ENCODE measurements at regions not wholly inside any gene's neighbourhood (a gene's known extent, or its start where the extent isn't known, plus 50 kb on each side); places are given as distances from the start of the nearest gene placed in this dataset.
"Not testable (repeated sequence)": the region's sequence is repeated elsewhere in the genome, so short reads cannot be mapped to it uniquely, and the experiment has no call there.

- no peak for DNase-seq
These were observed 306.1 kb upstream of the ZNF608 start for GRCh38 chr5:125052584-125052983.

GRCh38 chr5:125053179-125053578 lies 306.7 kb upstream of the ZNF608 start:
- no peak for DNase-seq

GRCh38 chr5:125054146-125054545 lies 307.7 kb upstream of the ZNF608 start:
- DNase-seq: no peak

- no peak for DNase-seq
These were observed 310.4 kb upstream of the ZNF608 start for GRCh38 chr5:125056671-125057485.

GRCh38 chr5:125057912-125058826 lies 311.7 kb upstream of the ZNF608 start:
- no peak for DNase-seq

GRCh38 chr5:125059255-125060002 lies 313.0 kb upstream of the ZNF608 start:
- DNase-seq: no peak

GRCh38 chr5:125061726-125062125 lies 315.3 kb upstream of the ZNF608 start:
- DNase-seq: no peak

GRCh38 chr5:125064621-125065438 lies 318.4 kb upstream of the ZNF608 start:
- DNase-seq: no peak

- no peak for DNase-seq
These were observed 319.3 kb upstream of the ZNF608 start for GRCh38 chr5:125065741-125066140.

- DNase-seq: no peak
These were observed 324.5 kb upstream of the ZNF608 start for GRCh38 chr5:125070961-125071360.

- DNase-seq: no peak
These were observed 326.7 kb upstream of the ZNF608 start for GRCh38 chr5:125073090-125073489.

GRCh38 chr5:125075567-125075966 lies 329.1 kb upstream of the ZNF608 start:
- no peak for DNase-seq

- not testable (repeated sequence) for DNase-seq
These were observed 332.6 kb upstream of the ZNF608 start for GRCh38 chr5:125079028-125079427.

- no peak for DNase-seq
These were observed 334.7 kb upstream of the ZNF608 start for GRCh38 chr5:125081101-125081500.

- DNase-seq: no peak
These were observed 337.5 kb upstream of the ZNF608 start for GRCh38 chr5:125083981-125084380.

- DNase-seq: no peak
These were observed 339.5 kb upstream of the ZNF608 start for GRCh38 chr5:125085797-125086505.

- DNase-seq: no peak
These were observed 342.2 kb upstream of the ZNF608 start for GRCh38 chr5:125088522-125089105.

GRCh38 chr5:125092138-125092537 lies 345.7 kb upstream of the ZNF608 start:
- not testable (repeated sequence) for DNase-seq

GRCh38 chr5:125093776-125094175 lies 347.3 kb upstream of the ZNF608 start:
- DNase-seq: no peak

- DNase-seq: no peak
These were observed 353.9 kb upstream of the ZNF608 start for GRCh38 chr5:125100342-125100741.

GRCh38 chr5:125100951-125101350 lies 354.5 kb upstream of the ZNF608 start:
- DNase-seq: no peak

Data from central memory CD4-positive, alpha-beta T cell (primary cell).